ENCODE measurements at regions not wholly inside any gene's neighbourhood (a gene's known extent, or its start where the extent isn't known, plus 50 kb on each side); places are given as distances from the start of the nearest gene placed in this dataset.

DNA sequence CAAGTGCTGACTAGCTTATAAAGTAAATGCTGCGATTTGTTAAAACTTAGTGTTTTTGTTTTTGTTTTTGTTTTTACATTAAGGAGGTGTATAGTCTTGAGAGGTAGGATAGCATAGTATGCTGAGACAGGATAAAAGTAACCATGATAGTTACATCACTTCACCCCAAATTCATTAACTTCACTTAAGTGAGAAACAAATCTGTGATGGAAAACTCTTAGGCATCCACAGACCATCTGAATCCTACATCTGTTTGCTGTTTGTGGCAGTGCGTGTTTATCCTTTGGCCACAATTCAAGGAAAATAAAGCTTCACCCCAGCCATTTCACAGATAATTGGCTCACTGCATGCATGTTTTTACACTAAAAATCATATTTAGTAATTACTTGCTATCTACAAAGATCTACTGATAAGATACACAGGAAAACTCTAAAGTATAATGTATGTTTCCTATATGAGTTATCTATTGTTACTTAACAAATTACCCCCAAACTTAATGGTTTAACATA, 82.0 kb downstream of the ZNF622 start:
- no peak overlapping the region for H3K27ac Mint-ChIP-seq (ENCODE audit: unreplicated experiment)
- Histone ChIP-seq H3K36me3 (ENCODE audit: control insufficient read depth, insufficient read depth, low read length) (no peaks in the 10 kb centered on the region), H3K4me3 (ENCODE audit: low read depth, low read length) (no peak overlapping the region), H3K4me1 (no peaks in the 10 kb centered on the region), H3K9me3 (no peaks in the 10 kb centered on the region), H3K27me3 (replicated peaks; ENCODE audit: control insufficient read depth, insufficient read depth, low read length) (no peaks in the 10 kb centered on the region; the same call in 1 of the 2 replicates)
- ChIA-PET CTCF (no interaction called here), POLR2A (no interaction called here)
- H3K4me1 Mint-ChIP-seq (ENCODE audit: low read depth, unreplicated experiment): no peaks in the 10 kb centered on the region
- no TSS peak for BruUV-seq (replicated peaks)
- TF ChIP-seq, protein P1, sequence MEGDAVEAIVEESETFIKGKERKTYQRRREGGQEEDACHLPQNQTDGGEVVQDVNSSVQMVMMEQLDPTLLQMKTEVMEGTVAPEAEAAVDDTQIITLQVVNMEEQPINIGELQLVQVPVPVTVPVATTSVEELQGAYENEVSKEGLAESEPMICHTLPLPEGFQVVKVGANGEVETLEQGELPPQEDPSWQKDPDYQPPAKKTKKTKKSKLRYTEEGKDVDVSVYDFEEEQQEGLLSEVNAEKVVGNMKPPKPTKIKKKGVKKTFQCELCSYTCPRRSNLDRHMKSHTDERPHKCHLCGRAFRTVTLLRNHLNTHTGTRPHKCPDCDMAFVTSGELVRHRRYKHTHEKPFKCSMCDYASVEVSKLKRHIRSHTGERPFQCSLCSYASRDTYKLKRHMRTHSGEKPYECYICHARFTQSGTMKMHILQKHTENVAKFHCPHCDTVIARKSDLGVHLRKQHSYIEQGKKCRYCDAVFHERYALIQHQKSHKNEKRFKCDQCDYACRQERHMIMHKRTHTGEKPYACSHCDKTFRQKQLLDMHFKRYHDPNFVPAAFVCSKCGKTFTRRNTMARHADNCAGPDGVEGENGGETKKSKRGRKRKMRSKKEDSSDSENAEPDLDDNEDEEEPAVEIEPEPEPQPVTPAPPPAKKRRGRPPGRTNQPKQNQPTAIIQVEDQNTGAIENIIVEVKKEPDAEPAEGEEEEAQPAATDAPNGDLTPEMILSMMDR (IDR thresholded peaks at IDR 0.05; ENCODE audit: insufficient read depth in 1 of 2, low read depth in 1 of 2, low read length in 1 of 2, severe bottlenecking in 1 of 2, unreplicated experiment in 1 of 2): no peak
- intact Hi-C loops (cut with micrococcal nuclease; ENCODE audit: unreplicated experiment): no loop called here
- no peaks in the 10 kb centered on the region for H3K9me3 Mint-ChIP-seq (ENCODE audit: unreplicated experiment)
- H3K4me3 Mint-ChIP-seq (ENCODE audit: unreplicated experiment): no peak overlapping the region
- DNase-seq: no peak
- no peaks in the 10 kb centered on the region for H3K36me3 Mint-ChIP-seq (ENCODE audit: insufficient read depth, unreplicated experiment)
- H3K27me3 Mint-ChIP-seq (ENCODE audit: insufficient read depth, unreplicated experiment): peaks cover 16% of the 10 kb centered on the region

DNA sequence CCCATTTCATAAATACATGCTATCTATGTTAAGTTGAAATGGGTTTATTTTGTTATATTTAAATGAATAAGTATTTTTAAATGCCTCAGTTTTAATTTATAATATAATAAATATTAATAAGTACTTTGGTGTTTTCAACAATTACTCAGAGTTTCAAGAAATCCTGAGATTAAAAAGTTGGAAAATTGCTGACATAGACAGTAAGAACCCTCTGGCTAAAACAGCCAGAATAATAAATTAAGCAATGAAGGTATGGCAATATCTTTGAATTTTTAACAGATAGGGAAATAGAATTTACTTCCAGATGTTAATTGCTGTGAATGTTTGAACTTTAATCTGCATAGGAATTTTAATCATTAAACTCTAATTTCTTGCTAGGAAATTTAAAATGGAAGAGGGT, 83.6 kb downstream of the ZNF622 start:
- H3K9me3 Mint-ChIP-seq (ENCODE audit: unreplicated experiment): no peaks in the 10 kb centered on the region
- no peaks in the 10 kb centered on the region for H3K4me1 Mint-ChIP-seq (ENCODE audit: low read depth, unreplicated experiment)
- no peaks in the 10 kb centered on the region for H3K36me3 Mint-ChIP-seq (ENCODE audit: insufficient read depth, unreplicated experiment)
- H3K27me3 Mint-ChIP-seq (ENCODE audit: insufficient read depth, unreplicated experiment): peaks cover 19% of the 10 kb centered on the region
- no peaks in the 10 kb centered on the region for H3K9me3 ChIP-seq
- H3K27ac Mint-ChIP-seq (ENCODE audit: unreplicated experiment): no peak overlapping the region
- intact Hi-C loops (cut with micrococcal nuclease; ENCODE audit: unreplicated experiment): no loop called here
- no peak overlapping the region for H3K4me3 ChIP-seq (ENCODE audit: low read depth, low read length)
- DNase-seq: no peak
- BruUV-seq (replicated peaks): no TSS peak
- H3K36me3 ChIP-seq (ENCODE audit: control insufficient read depth, insufficient read depth, low read length): no peaks in the 10 kb centered on the region
- H3K4me3 Mint-ChIP-seq (ENCODE audit: unreplicated experiment): no peak overlapping the region
- POLR2A ChIA-PET: no interaction called here
- H3K27me3 ChIP-seq (replicated peaks; ENCODE audit: control insufficient read depth, insufficient read depth, low read length): no peaks in the 10 kb centered on the region; the same call in 1 of the 2 replicates
- CTCF ChIA-PET: no interaction called here
- no peaks in the 10 kb centered on the region for H3K4me1 ChIP-seq
- TF ChIP-seq, protein P1 (IDR thresholded peaks at IDR 0.05; ENCODE audit: insufficient read depth in 1 of 2, low read depth in 1 of 2, low read length in 1 of 2, severe bottlenecking in 1 of 2, unreplicated experiment in 1 of 2): no peak

- Histone ChIP-seq H3K36me3 (ENCODE audit: control insufficient read depth, insufficient read depth, low read length) (no peaks in the 10 kb centered on the region), H3K4me1 (no peaks in the 10 kb centered on the region), H3K4me3 (ENCODE audit: low read depth, low read length) (no peak overlapping the region), H3K27me3 (replicated peaks; ENCODE audit: control insufficient read depth, insufficient read depth, low read length) (no peaks in the 10 kb centered on the region; the same call in 1 of the 2 replicates), H3K9me3 (no peaks in the 10 kb centered on the region)
- ChIA-PET CTCF (no interaction called here), POLR2A (no interaction called here)
- Mint-ChIP-seq H3K4me3 (ENCODE audit: unreplicated experiment) (no peak overlapping the region), H3K36me3 (ENCODE audit: insufficient read depth, unreplicated experiment) (no peaks in the 10 kb centered on the region), H3K27ac (ENCODE audit: unreplicated experiment) (no peak overlapping the region), H3K27me3 (ENCODE audit: insufficient read depth, unreplicated experiment) (peaks cover 19% of the 10 kb centered on the region), H3K9me3 (ENCODE audit: unreplicated experiment) (no peaks in the 10 kb centered on the region), H3K4me1 (ENCODE audit: low read depth, unreplicated experiment) (no peaks in the 10 kb centered on the region)
- intact Hi-C loops (cut with micrococcal nuclease; ENCODE audit: unreplicated experiment): no loop called here
- TF ChIP-seq, protein P1 (IDR thresholded peaks at IDR 0.05; ENCODE audit: insufficient read depth in 1 of 2, low read depth in 1 of 2, low read length in 1 of 2, severe bottlenecking in 1 of 2, unreplicated experiment in 1 of 2): no peak
- DNase-seq: no peak
- BruUV-seq (replicated peaks): no TSS peak
Observed at GRCh38 chr5:16378762-16379161, 86.8 kb downstream of the ZNF622 start.
